ENCODE measurements at regions not wholly inside any gene's neighbourhood (a gene's known extent, or its start where the extent isn't known, plus 50 kb on each side); places are given as distances from the start of the nearest gene placed in this dataset.

DNA sequence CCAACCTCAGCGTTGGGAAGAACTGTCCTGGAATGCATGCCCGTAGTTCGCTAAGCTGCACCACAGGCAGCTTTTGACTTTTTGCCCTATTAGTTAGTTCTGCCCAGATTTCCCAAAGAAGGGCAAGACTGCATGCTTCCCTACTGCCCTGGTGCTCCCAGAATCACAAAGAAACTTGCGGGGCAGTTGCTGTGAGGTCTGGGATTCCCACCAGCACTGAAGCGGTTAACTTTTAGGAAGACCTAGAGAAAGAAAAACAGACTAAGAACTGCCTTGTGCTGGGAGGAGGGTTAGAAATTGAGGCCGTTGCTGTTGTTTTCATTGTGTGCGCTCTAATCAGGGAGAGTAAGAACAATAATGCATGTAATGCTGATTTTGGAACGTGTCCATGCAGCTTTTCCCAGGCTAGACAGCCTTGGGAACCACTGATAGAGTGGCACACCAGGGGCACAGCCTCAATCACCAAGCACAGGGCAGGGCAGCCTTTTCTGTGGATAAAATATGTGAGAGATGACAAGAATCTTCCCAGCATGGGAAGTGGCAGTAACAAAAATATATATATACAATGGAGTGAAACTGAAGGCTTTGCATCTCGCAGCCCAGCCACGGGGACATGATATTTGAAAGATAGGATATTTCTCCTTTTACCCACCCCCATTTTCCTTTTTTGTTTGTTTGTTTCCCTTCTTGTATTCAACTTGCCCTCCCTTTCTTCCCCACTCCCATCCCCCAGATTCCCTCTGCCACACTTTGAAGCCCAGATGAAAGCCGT, 137.7 kb upstream of the HEY2 start:
- no peak overlapping the region for H3K23ac ChIP-seq (ENCODE audit: low read depth, low read length)
- no peak overlapping the region for H4K8ac ChIP-seq (ENCODE audit: low read depth in 2 of 2, low read length in 2 of 2)
- no peaks in the 10 kb centered on the region for H4K20me1 ChIP-seq (ENCODE audit: insufficient read depth, low read length)
- H2AK9ac ChIP-seq (replicated peaks; ENCODE audit: low read depth, low read length, poor library complexity): no peak overlapping the region
- ATAC-seq (ENCODE audit: low read depth) (no peak; the same call in 1 of the 2 replicates), DNase-seq (no peak)
- no peak overlapping the region for H3K4me3 ChIP-seq (ENCODE audit: insufficient read depth, low read depth, low read length)
- ChIA-PET CTCF (no interaction called here), POLR2A (ENCODE audit: unreplicated experiment) (no interaction called here)
- no peak overlapping the region for H3K27ac ChIP-seq (ENCODE audit: insufficient read depth, low read length)
- no peaks in the 10 kb centered on the region for H3K36me3 ChIP-seq (ENCODE audit: control insufficient read depth, insufficient read depth, low read length)
- dilution Hi-C loops (cut with HindIII; ENCODE audit: low sequenced_read_pairs, unreplicated experiment) (no loop called here), intact Hi-C loops (cut with micrococcal nuclease) (no loop called here), in situ Hi-C loops (cut with MboI; ENCODE audit: low sequenced_read_pairs) (no loop called here)
- no peak overlapping the region for H3K4ac ChIP-seq (ENCODE audit: low read depth, low read length)
- H3K18ac ChIP-seq (ENCODE audit: low read depth, low read length): no peak overlapping the region
- no peak overlapping the region for H2AK5ac ChIP-seq (ENCODE audit: low read depth, low read length)
- no peak overlapping the region for H2BK5ac ChIP-seq (ENCODE audit: low read depth, low read length, poor library complexity, severe bottlenecking)
- no peak overlapping the region for H4K91ac ChIP-seq (ENCODE audit: insufficient read depth, low read depth, low read length)
- H3K14ac ChIP-seq (replicated peaks; ENCODE audit: low read depth, low read length): no peak overlapping the region
- H3K56ac ChIP-seq (ENCODE audit: extremely low read depth, insufficient read depth, low read length): no peak overlapping the region
- TF ChIP-seq POLR2A (IDR thresholded peaks at IDR 0.05; ENCODE audit: low read depth, low read length) (no peak), RAD21 (IDR thresholded peaks at IDR 0.05; ENCODE audit: low read length) (no peak), MAZ (IDR thresholded peaks at IDR 0.05; ENCODE audit: borderline replicate concordance, low read depth, low read length) (no peak), BHLHE40 (IDR thresholded peaks at IDR 0.05; ENCODE audit: low read depth, low read length) (no peak), RCOR1 (IDR thresholded peaks at IDR 0.05; ENCODE audit: insufficient replicate concordance, low read length) (no peak), RFX5 (IDR thresholded peaks at IDR 0.05; ENCODE audit: low read depth, low read length) (no peak), CEBPB (IDR thresholded peaks at IDR 0.05; ENCODE audit: low read depth, low read length) (no peak), MAFK (IDR thresholded peaks at IDR 0.05; ENCODE audit: low read depth, low read length) (no peak)
- TF ChIP-seq, protein P1, sequence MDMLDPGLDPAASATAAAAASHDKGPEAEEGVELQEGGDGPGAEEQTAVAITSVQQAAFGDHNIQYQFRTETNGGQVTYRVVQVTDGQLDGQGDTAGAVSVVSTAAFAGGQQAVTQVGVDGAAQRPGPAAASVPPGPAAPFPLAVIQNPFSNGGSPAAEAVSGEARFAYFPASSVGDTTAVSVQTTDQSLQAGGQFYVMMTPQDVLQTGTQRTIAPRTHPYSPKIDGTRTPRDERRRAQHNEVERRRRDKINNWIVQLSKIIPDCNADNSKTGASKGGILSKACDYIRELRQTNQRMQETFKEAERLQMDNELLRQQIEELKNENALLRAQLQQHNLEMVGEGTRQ (IDR thresholded peaks at IDR 0.05; ENCODE audit: low read depth, low read length): no peak
- TF ChIP-seq, protein P2, sequence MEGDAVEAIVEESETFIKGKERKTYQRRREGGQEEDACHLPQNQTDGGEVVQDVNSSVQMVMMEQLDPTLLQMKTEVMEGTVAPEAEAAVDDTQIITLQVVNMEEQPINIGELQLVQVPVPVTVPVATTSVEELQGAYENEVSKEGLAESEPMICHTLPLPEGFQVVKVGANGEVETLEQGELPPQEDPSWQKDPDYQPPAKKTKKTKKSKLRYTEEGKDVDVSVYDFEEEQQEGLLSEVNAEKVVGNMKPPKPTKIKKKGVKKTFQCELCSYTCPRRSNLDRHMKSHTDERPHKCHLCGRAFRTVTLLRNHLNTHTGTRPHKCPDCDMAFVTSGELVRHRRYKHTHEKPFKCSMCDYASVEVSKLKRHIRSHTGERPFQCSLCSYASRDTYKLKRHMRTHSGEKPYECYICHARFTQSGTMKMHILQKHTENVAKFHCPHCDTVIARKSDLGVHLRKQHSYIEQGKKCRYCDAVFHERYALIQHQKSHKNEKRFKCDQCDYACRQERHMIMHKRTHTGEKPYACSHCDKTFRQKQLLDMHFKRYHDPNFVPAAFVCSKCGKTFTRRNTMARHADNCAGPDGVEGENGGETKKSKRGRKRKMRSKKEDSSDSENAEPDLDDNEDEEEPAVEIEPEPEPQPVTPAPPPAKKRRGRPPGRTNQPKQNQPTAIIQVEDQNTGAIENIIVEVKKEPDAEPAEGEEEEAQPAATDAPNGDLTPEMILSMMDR (conservative IDR thresholded peaks at IDR 0.05; ENCODE audit: low read depth, low read length): no peak
- TF ChIP-seq, protein P3, sequence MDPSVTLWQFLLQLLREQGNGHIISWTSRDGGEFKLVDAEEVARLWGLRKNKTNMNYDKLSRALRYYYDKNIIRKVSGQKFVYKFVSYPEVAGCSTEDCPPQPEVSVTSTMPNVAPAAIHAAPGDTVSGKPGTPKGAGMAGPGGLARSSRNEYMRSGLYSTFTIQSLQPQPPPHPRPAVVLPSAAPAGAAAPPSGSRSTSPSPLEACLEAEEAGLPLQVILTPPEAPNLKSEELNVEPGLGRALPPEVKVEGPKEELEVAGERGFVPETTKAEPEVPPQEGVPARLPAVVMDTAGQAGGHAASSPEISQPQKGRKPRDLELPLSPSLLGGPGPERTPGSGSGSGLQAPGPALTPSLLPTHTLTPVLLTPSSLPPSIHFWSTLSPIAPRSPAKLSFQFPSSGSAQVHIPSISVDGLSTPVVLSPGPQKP (IDR thresholded peaks at IDR 0.05; ENCODE audit: borderline replicate concordance, low read depth, low read length): no peak
- no peak overlapping the region for H3K9ac ChIP-seq (ENCODE audit: low read depth, low read length)
- no peak overlapping the region for H2BK120ac ChIP-seq (ENCODE audit: low read depth, low read length)
- 0 out of 2 replicates have a peak overlapping the region, but pooled peaks have one; percentile 13 for H3K4me2 ChIP-seq (ENCODE audit: low read depth, low read length)
- no TSS peak for BruUV-seq (replicated peaks)
- H2BK15ac ChIP-seq (ENCODE audit: low read depth, low read length): no peak overlapping the region
- H4K5ac ChIP-seq (ENCODE audit: low read depth, low read length): no peak overlapping the region
- 39% methylated on average over 3 of the region's 11 CpGs; no CpG with 5 or more reads in 1 of the 2 experiments for whole genome bisulfite sequencing, 2 experiments (ENCODE audit: extremely low coverage in 2 of 2, insufficient read length in 1 of 2)
- H3K4me1 ChIP-seq (ENCODE audit: control insufficient read depth, insufficient read depth, low read length): no peaks in the 10 kb centered on the region
- no peak overlapping the region for H2BK20ac ChIP-seq (ENCODE audit: low read depth, low read length)
- H3K9me1 ChIP-seq (ENCODE audit: insufficient read depth, low read length): no peaks in the 10 kb centered on the region
- H3K79me1 ChIP-seq (ENCODE audit: low read depth in 1 of 2, low read length in 2 of 2): no peaks in the 10 kb centered on the region
- no peak overlapping the region for H2AFZ ChIP-seq (replicated peaks; ENCODE audit: low read length, poor library complexity)
- H3K27me3 ChIP-seq (ENCODE audit: control insufficient read depth, insufficient read depth, low read length): no peaks in the 10 kb centered on the region
- H3K9me3 ChIP-seq (ENCODE audit: control insufficient read depth, insufficient read depth, low read length): no peaks in the 10 kb centered on the region
